WTC11 (cell line): ENCODE measurements at regions not wholly inside any gene's neighbourhood (a gene's known extent, or its start where the extent isn't known, plus 50 kb on each side); places are given as distances from the start of the nearest gene placed in this dataset.

Source experiments
- CREM ChIP-seq: sonication (generic); formaldehyde crosslinking; IDR thresholded peaks from 2 replicates; pipeline ENCODE4 v1.8.1; 2022; ENCODE audit warnings: mild to moderate bottlenecking, missing genetic modification reagents, moderate library complexity
- ETV6 ChIP-seq: sonication (generic); formaldehyde crosslinking; IDR thresholded peaks from 2 replicates; pipeline ENCODE4 v1.8.1; 2022; ENCODE audit warnings: mild to moderate bottlenecking, missing genetic modification reagents
- FOXJ3 ChIP-seq: sonication (generic); formaldehyde crosslinking; IDR thresholded peaks from 2 replicates; pipeline ENCODE4 v1.9.0; 2021; ENCODE audit warnings: missing genetic modification reagents, mild to moderate bottlenecking, borderline replicate concordance
- FOXK1 ChIP-seq: sonication (generic); formaldehyde crosslinking; IDR thresholded peaks from 2 replicates; pipeline ENCODE4 v1.8.0; 2022; ENCODE audit warnings: mild to moderate bottlenecking, moderate library complexity, missing genetic modification reagents
- FOXP1 ChIP-seq: sonication (generic); formaldehyde crosslinking; IDR thresholded peaks from 2 replicates; pipeline ENCODE4 v1.8.0; 2022; ENCODE audit warnings: missing genetic modification reagents, mild to moderate bottlenecking, moderate library complexity, borderline replicate concordance
- JUN ChIP-seq: sonication (generic); formaldehyde crosslinking; IDR thresholded peaks from 2 replicates; pipeline ENCODE4 v1.8.0; 2023; ENCODE audit warnings: mild to moderate bottlenecking, missing genetic modification reagents
- SMAD3 ChIP-seq: sonication (generic); formaldehyde crosslinking; IDR thresholded peaks from 2 replicates; pipeline ENCODE4 v1.8.0; 2022; ENCODE audit warnings: missing genetic modification reagents, mild to moderate bottlenecking, borderline replicate concordance
- ZNF317 ChIP-seq: sonication (generic); formaldehyde crosslinking; IDR thresholded peaks from 2 replicates; pipeline ENCODE4 v1.8.1; 2023; ENCODE audit warnings: low read depth, mild to moderate bottlenecking, moderate library complexity, missing genetic modification reagents, borderline replicate concordance
- ZNF416 ChIP-seq: fragments of 250-450 bp; sonication (Bioruptor Pico); IDR thresholded peaks from 2 replicates; pipeline ENCODE4 v1.9.0; 2021; ENCODE audit warnings: mild to moderate bottlenecking, inconsistent platforms
- TF ChIP-seq, protein P1 (sequence below): fragments of 200-600 bp; IDR thresholded peaks from 2 replicates; pipeline ENCODE4 v1.8.0; 2022; ENCODE audit warnings: antibody characterized with exemption
- TF ChIP-seq, protein P2 (sequence below): sonication (generic); formaldehyde crosslinking; IDR thresholded peaks from 2 replicates; pipeline ENCODE4 v1.8.0; 2022; ENCODE audit warnings: mild to moderate bottlenecking, missing genetic modification reagents
- TF ChIP-seq, protein P3 (sequence below): fragments of 250-450 bp; sonication (Bioruptor Pico); IDR thresholded peaks from 2 replicates; pipeline ENCODE4 v1.9.0; 2021; ENCODE audit warnings: mild to moderate bottlenecking
- TF ChIP-seq, protein P4 (sequence below): sonication (generic); formaldehyde crosslinking; IDR thresholded peaks from 2 replicates; pipeline ENCODE4 v1.8.1; 2023; ENCODE audit warnings: mild to moderate bottlenecking, missing genetic modification reagents, borderline replicate concordance
- TF ChIP-seq, protein P5 (sequence below): sonication (generic); formaldehyde crosslinking; IDR thresholded peaks from 2 replicates; pipeline ENCODE4 v1.8.0; 2023; ENCODE audit warnings: missing genetic modification reagents

DNA sequence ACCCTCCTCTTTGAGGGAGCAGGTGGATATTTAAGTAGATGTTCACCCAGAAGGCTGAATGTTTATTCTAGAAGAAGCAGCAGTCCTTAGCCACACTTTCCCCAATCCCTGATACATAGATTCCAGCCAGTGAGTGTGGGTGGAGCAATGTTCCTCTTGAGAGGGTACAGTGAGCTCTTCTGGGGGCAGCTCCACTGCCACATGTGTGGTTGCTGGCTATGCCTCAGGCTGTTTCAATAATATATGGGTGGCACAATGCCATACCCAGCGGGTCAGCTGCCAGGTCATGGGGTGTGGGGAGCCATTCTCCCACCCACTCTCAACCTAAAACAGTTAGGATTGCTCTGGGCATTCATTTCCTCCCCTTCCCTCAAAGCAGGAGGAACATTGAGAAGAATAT, 61.6 kb upstream of the DAB2 start:
- TF ChIP-seq SMAD3 (CRISPR knock-in tag): no peak
- TF ChIP-seq ZNF416 (CRISPR knock-in tag): no peak
- TF ChIP-seq, protein P1, sequence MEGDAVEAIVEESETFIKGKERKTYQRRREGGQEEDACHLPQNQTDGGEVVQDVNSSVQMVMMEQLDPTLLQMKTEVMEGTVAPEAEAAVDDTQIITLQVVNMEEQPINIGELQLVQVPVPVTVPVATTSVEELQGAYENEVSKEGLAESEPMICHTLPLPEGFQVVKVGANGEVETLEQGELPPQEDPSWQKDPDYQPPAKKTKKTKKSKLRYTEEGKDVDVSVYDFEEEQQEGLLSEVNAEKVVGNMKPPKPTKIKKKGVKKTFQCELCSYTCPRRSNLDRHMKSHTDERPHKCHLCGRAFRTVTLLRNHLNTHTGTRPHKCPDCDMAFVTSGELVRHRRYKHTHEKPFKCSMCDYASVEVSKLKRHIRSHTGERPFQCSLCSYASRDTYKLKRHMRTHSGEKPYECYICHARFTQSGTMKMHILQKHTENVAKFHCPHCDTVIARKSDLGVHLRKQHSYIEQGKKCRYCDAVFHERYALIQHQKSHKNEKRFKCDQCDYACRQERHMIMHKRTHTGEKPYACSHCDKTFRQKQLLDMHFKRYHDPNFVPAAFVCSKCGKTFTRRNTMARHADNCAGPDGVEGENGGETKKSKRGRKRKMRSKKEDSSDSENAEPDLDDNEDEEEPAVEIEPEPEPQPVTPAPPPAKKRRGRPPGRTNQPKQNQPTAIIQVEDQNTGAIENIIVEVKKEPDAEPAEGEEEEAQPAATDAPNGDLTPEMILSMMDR: no peak
- TF ChIP-seq, protein P2, sequence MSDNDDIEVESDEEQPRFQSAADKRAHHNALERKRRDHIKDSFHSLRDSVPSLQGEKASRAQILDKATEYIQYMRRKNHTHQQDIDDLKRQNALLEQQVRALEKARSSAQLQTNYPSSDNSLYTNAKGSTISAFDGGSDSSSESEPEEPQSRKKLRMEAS (CRISPR knock-in tag): no peak
- TF ChIP-seq FOXJ3: no peak
- TF ChIP-seq, protein P3, sequence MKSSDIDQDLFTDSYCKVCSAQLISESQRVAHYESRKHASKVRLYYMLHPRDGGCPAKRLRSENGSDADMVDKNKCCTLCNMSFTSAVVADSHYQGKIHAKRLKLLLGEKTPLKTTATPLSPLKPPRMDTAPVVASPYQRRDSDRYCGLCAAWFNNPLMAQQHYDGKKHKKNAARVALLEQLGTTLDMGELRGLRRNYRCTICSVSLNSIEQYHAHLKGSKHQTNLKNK: no peak
- TF ChIP-seq, protein P4, sequence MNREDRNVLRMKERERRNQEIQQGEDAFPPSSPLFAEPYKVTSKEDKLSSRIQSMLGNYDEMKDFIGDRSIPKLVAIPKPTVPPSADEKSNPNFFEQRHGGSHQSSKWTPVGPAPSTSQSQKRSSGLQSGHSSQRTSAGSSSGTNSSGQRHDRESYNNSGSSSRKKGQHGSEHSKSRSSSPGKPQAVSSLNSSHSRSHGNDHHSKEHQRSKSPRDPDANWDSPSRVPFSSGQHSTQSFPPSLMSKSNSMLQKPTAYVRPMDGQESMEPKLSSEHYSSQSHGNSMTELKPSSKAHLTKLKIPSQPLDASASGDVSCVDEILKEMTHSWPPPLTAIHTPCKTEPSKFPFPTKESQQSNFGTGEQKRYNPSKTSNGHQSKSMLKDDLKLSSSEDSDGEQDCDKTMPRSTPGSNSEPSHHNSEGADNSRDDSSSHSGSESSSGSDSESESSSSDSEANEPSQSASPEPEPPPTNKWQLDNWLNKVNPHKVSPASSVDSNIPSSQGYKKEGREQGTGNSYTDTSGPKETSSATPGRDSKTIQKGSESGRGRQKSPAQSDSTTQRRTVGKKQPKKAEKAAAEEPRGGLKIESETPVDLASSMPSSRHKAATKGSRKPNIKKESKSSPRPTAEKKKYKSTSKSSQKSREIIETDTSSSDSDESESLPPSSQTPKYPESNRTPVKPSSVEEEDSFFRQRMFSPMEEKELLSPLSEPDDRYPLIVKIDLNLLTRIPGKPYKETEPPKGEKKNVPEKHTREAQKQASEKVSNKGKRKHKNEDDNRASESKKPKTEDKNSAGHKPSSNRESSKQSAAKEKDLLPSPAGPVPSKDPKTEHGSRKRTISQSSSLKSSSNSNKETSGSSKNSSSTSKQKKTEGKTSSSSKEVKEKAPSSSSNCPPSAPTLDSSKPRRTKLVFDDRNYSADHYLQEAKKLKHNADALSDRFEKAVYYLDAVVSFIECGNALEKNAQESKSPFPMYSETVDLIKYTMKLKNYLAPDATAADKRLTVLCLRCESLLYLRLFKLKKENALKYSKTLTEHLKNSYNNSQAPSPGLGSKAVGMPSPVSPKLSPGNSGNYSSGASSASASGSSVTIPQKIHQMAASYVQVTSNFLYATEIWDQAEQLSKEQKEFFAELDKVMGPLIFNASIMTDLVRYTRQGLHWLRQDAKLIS (CRISPR knock-in tag): no peak
- no peak for TF ChIP-seq JUN
- TF ChIP-seq ZNF317 (CRISPR knock-in tag): no peak
- TF ChIP-seq, protein P5, sequence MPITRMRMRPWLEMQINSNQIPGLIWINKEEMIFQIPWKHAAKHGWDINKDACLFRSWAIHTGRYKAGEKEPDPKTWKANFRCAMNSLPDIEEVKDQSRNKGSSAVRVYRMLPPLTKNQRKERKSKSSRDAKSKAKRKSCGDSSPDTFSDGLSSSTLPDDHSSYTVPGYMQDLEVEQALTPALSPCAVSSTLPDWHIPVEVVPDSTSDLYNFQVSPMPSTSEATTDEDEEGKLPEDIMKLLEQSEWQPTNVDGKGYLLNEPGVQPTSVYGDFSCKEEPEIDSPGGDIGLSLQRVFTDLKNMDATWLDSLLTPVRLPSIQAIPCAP: no peak
- TF ChIP-seq ETV6 (CRISPR knock-in tag): no peak
- no peak for TF ChIP-seq CREM (CRISPR knock-in tag)
- no peak for TF ChIP-seq FOXK1
- no peak for TF ChIP-seq FOXP1 (CRISPR knock-in tag)
